HUDEP-2 (cell line): ENCODE measurements at regions not wholly inside any gene's neighbourhood (a gene's known extent, or its start where the extent isn't known, plus 50 kb on each side); places are given as distances from the start of the nearest gene placed in this dataset.

ENCODE experiments used
- DNase-seq, 76 experiments: peaks; one replicate each; lab custom pipeline; 2025; ENCODE audit not compliant: unreplicated experiment in 76 of 76; lab: John Stamatoyannopoulos, UW

DNA sequence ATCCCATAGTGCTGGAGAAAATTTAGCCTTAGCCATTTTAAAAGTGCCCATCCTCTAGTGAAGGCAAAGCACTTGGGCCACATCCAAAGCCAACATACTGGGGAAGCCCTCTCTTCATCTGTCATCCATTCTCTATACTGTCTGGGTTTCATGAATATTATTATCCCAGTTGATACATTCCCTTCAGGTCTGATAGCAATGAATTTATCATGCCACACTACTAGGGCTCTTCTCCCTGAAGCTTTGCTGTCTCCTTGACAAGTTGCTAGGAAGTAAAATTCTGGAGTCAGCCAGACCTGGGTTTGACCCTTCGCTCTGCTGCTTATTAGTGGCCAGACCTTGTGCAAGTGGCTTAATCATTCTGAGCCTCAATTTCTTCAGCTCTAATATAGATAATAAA lies 1041.4 kb upstream of the ADGRL2 start:
- no peak for DNase-seq

DNA sequence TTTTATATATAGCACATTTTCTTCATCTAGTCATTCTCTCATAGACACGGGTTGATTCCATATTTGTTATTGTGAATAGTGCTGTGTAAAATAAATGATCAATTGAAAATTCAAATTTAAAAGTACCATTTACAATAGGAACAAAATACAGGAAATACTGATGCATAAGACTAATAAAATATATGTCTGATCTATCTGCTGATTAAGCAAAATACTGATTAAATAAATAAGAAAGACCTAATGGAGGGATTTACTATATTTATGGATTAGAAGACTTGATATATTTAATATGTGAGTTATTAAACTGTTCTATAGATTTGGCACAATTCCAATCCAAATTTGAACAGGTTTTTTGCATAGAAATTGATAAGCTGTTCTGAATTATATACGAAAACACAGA lies 1044.8 kb upstream of the ADGRL2 start:
- DNase-seq = no peak

DNA sequence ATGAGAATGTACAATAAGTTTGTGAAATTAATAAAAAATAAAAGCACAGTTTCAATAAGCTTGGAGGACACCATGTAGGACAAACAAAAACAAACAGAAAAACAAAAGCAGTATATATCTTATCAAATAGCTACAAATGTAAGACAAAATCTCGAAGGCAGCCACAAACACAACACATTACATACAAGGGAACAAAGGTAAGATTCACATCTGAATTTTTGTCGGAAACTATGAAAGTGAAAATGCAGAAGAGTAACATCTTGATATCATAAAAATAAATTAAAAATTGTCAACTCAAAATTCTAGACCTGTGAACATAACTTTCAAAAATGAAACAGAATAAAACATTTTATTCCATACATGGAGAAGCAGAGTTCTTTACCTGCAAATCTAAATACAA lies 1049.5 kb upstream of the ADGRL2 start:
- no peak for DNase-seq

DNA sequence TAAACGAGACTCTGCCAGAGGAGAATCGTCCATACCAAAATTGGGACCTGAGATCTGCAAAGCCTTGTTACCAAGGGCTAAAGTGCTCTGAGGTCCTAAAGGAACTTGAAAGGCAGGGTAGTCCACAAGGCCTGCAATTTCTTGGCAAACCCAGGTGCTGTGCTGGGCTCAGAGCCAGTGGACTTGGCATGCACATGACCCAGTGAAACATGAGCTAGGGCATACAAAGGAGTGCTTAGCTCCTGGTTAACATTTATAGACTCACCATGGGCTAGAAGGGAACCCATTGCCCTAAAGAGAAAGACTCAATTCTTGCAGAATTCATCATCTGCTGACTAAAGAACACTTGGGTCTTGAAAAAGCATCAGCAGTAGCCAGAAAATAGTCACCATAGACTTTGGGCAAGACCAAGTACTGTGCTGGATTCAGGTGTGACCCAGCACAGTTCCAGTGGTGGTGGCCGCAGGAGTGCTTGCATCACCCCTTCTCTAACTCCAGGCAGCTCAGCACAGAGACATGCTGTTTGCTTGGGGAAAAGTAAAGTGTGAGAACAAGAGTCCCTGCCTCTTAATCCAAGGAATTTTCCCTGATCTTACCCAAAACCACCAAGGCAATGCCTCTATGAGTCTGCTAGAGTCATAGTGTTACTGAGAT lies 1069.4 kb upstream of the ADGRL2 start:
- no peak for DNase-seq

DNA sequence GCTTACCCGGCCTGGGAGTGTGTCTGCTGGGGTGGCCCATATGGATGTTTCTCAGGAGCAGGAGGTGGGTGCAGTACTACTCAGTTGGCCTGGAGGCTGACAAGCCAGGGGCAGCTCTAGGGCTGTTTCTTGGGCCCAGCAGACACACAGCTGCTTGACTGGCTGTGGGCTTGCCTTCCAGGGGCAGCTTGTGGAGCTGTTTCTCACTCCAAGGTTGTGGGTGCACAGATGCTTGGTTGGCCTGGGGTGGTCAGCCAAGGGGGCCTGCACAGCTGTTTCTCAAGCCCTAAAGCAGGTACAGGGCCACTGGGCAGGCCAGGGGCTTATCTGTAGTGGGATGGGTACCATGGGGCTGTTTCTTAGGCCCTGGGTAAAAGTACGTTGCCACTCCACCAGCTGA lies 1078.1 kb upstream of the ADGRL2 start:
- DNase-seq = no peak

DNA sequence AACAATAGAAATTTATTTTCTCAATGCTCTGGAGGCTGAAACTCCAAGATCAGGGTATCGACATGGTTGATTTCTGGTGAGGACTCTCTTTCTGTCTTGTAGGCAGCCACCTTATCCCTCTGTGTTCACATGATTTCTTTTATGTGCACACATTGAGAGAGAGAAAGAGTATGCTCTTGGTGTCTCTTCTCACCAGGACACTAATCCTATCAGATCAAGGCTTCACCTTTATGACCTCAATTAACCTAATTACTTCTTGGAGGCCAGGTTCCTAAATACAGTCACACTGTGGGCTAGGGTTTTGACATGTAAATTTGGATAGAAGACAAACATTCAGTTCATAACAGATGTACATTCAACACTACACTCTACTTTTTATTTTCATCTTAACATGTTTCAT lies 1094.2 kb upstream of the ADGRL2 start:
- DNase-seq = no peak

DNA sequence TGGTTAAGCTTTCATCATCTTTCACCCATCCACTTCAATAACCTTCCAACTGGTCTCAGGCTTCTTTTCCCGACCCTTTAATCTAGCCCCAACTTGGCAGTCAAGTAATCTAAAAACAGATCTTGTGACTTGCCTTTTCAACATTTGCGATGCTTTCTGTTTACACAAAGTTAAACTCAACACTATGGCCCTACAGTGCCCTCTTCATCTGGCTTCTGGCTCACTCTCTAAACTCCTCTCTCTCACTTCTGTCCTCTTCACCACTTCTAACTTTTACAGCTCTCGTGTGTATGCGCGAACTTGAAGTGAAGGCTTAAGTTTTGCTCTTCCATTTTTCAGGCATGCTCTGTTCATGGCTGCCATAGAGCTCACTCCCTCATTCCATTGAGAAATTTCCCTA lies 1122.3 kb upstream of the ADGRL2 start:
- DNase-seq = no peak

DNA sequence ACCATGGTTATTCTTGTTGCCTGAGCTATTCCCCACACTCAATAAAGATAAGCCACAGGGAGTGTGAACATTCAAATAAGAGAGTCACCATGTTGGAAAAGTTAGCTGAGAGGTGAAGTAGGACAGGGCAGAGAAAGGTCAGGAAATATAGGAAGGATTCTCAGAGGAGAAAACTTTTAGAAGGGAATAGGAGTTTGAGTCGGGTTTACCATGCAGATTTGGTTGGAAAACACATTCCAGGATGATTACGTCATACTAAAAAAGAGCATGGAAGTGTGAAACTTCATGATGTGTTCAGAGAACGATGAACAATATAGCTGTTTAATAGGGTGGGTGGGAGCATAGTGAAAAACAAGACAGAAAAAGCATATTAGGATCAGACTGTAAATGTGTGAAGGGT lies 1125.3 kb upstream of the ADGRL2 start:
- no peak for DNase-seq

DNA sequence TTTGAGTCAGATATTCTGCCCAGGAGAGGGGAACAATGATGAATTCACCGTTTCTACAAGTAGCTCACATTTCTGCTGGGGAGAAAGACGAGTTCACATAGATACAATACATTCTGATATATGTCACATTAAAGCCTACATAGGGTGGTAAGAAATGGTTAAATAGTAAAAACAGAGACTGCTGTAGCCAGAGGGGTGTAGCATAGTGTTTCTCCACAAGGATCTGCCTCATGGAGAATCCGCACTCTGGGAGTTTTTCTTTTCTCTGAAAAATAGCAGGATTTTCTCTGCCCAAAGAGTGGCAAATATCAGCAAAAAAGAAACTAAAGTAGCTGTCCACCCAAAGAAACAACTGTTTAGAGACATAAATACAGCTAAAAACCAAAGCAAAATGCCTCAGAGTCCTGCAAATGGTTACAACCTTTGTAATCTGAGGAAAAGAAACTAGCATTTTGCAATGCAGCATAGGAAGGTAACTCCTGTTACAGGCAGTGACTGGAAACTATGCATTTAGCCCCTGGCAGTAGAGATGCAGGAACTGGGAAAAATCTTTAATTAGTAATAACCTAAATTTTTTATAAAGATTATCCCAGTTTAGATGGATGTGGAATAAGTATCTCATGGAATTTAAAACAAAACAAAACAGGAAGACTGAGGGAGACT lies 1126.7 kb upstream of the ADGRL2 start:
- no peak for DNase-seq

DNA sequence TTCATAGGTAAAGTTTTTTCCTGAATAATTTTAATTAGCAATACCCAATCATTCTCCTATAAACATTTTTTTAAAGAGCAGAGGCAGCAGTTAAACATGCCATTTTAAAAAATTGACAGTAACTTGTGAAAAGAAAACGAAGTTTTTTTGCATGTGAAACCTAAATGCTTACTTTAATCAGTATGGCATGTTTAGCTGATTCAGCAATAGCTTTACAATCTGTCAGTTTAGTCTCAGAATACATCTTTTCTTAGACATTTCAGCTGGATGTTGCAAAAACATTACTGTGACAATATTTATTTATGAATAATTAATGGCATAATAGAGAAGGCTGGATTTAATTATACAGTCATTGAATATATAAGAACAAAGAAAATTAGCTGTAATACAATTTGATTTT lies 1132.4 kb upstream of the ADGRL2 start:
- DNase-seq = no peak

DNA sequence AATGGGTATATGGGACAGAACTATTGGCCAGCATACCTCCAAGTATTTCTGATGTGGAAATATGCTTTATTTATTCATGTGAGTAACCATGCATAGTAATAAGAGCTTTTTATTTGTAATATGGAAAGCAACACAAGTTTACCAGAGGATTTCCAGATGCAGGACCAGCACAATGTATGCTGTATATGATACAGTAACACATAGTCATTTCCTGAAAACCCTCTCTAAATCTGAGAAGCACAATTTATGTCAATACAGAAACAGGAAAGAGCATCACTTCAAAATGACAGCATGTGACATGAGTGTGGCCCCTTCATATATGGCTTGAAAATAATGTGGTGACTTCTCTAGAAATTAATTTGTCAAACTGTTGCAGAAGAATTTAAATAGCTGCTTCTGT lies 1134.7 kb upstream of the ADGRL2 start:
- DNase-seq = no peak

DNA sequence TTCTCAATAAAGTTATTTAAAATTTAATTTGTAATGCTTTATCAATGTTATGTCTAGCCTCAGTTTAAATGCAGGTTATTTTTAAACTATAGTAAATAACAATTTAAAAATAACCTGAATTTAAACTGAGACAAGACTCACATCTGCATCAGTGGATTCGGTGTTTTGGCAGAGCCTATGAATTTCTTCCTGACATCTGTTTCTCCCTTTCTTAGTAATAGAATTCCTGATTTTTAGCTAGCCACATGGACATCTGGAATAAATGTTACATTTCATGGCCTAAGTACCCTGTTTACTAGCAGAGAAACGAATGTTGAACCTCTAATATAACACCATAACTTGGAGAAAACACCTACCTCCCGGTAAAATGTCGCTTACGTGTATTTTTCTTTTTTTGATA lies 1141.6 kb upstream of the ADGRL2 start:
- DNase-seq = no peak

DNA sequence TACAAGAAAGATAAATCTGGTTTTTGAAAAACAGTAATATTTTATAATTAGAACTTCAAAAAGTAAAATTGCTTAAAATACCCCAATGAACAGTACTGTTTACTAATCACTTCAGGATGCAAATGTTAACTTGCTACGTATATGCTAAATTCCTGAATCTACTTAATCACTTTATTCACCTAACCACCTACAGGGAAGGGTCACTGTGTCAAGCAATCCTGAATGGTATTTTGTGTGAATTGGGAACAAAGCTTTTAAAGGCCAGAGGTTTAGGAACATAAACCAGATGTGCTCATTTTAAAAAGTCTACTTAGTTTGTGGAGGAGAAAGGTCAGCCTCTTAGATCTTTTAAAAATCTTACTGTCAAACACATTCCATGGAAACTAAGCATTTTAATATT lies 1143.0 kb upstream of the ADGRL2 start:
- DNase-seq = no peak

DNA sequence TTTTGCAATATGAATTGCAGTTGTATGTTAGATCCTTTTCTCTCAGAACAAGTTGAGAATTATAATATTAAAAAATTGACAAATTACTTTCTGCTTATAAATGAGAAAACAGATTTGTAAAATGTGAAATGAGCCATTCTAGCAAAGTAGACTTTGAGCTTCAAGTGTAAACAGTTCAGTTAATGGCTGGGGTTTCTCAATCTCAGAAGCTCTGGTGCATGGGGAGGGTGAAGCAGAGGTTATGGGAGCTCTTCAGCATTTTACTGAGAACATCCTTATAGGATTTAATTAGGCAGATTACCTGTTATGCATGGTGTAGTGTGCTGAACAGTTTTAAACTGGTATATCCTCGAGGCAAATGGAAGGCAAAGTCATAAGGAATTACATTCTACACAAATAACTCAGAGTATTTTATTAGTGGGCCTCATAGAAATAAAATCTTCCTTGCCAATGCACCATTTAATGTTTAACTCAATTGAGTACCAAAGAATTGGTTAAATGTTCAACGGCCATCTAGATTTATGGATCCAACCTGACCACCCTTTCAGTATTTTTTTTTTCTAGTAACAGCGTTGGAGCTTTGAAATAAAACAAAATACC lies 1143.6 kb upstream of the ADGRL2 start:
- no peak for DNase-seq

DNA sequence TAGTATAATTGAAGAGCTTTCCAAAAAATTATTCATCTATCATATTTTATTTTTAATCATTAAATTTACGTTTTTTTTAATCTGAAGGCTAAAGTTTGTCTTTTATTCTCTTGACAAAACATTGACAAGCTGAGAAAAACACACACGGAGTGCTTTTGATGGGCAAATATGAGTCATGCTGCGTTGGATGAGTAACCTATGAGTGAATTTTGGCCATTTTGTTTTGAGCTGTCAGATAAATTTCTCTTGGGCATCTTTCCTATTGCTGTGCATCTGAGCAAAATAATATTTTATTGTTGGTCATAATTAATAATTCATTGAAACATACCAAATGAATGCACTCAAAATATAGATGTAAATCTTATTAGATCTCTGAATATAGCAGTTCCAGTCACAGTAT lies 1144.1 kb upstream of the ADGRL2 start:
- DNase-seq = no peak

DNA sequence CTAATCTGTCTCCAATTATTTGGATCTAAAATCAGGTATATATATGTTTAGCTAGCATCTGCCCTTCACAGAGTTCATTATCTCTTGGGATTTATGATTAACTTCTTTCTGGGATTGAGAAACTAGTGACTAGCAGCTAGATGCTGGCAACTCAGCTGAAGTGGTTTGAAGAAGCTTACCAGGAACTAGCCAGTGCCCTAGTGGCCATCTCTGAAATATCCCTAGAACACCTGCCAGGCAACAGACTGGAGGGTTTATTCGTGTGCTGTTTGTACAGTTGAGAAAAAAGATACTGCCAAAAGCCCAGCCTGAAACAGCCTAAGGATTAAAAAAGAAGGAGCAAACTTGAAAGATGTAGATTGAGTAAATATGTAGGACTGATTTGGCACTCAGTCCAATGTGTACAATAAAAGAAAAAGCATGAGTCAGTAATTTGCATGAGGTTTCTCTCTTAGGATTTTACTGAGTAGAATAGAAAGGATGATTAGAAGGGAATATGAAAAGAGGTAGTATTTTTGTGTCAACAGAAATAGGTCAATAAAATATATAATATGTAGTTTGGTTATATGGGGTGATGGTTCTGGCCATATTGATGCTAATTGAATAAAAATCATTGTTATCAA lies 1144.6 kb upstream of the ADGRL2 start:
- no peak for DNase-seq

DNA sequence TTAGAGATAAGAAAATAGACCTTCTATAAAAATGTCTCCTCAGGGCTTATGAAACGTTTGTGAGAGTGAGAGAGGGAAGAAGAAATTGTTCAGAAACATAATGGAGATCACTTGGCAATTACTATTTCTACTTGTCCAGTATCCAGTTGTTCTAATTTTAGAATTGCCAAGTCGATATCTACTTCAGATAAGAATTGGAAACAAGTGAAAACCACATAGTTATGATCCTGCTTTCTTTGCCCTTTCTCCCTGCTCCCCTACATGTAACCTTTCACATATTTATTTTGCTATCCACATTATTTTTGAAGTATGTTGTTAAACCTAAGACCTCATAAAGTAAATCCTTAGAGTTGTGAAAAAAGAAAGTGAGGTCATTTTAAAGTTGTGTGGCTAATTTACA lies 1154.7 kb upstream of the ADGRL2 start:
- no peak for DNase-seq

DNA sequence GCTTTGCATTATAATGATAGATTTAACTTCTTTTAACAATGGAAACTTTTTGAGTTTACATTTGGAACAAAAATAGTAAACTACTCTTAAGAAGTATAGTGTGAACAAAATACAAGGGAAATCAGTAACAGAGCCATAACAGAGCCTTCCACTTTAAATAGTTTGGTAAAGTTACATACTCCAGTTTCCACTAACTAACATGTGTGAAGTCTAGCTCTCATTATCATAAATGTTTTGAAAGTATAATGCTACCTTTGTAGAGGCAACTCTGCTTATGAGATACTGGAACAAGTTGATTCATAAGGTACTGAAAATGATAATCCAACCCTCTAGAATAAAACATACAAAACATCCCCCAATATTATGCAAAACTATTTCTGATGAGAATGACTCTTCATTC lies 1155.1 kb upstream of the ADGRL2 start:
- no peak for DNase-seq

DNA sequence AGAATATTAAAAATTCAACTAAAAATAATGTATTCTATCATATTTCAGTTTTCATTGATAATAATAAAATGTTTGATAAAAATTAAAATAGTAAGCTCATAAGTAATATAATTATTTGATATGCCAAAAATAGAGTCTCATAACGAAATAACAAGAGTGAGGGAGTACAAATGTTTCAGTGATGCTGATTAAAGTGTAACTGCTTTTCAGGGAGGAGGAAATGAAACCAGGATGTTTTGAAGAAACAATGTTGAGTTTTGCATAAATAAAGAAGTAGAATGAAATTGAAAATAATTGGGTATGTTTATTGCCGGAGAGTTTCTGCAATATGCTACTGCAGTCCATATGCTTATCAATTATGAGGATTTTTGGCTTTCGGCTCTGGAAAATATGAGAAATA lies 1159.8 kb upstream of the ADGRL2 start:
- no peak for DNase-seq

DNA sequence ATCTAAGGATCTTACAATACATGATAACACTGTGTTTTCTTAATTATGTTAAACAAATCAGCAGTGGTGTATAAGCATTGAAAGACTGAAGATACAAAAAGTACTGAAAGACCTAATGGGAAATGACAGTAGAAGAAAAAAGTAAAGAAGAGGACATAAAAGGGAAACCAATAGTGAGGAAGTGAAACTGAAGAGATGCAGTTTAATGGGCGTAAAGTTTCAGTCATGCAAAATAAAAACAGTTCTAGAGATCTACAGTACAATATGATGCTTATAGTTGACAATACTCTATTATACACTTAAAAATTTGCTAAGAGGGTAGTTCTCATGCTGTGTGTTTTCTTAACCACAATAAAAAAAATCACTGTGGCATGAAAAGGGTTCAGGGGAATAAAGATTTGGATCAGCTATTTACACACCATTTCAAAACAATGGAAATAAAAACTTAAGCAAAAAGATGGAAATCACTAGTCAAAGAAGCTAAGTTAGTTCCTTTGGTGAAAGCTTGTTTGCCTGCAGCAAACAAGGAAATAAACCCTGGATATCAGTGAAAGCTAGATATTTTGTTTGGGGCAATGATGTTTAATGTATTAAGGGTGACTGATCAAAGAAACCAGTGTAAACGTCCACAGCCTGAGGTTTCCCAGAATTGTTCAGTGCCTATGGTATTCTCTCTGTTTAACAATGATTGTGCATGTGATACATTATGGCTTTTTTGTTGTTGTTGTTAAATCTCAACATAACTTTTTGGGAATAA lies 1160.8 kb upstream of the ADGRL2 start:
- no peak for DNase-seq

DNA sequence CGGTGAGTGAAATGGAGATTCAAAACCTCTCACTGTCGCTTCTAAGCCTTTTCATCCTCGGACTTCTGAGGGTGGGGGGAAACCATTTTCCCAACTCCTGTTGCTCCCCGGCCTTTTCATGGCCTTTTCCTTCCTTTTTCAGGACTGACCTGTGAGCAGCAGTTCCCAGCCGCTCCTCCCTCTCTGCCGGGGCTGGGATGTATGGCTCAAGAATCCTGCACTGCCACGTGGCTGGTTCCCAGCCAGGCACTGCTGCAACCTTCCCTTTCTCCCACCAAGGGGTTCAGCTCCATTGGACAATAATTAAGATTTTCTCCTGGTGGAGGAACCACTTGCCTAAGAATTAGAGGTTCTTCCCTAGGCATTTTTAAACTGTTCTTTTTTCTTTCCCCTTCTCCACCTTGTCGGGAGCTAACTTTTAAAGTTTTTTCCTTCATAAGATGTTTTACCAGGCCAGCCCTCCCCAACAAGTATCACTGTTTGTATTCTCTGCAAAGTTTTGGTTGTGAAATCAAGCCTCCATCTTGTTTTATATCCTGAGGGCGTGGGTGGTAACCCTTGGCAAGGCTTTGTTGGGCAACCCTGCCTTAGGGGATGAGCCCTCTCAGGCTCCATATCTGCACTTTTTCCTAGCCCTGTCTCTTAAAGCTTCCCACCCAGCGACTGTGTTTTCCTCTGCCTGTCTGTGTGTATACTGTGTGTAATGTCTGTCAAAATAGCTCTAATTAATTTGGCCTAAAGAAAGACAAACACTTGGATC lies 1166.6 kb upstream of the ADGRL2 start:
- DNase-seq = no peak
